Breast epithelium (tissue), 3 donors: ENCODE measurements at regions not wholly inside any gene's neighbourhood (a gene's known extent, or its start where the extent isn't known, plus 50 kb on each side); places are given as distances from the start of the nearest gene placed in this dataset.

Experiments used
- CTCF ChIP-seq, 3 donors: fragments of 450-650 bp; IDR thresholded peaks; one replicate each; pipeline ENCODE4 v1.5.1; 2016 to 2017; ENCODE audit warnings: antibody characterized with exemption in 3 of 3, mild to moderate bottlenecking in 3 of 3, moderate library complexity in 3 of 3
- POLR2A ChIP-seq: fragments of 450-650 bp; IDR thresholded peaks from one replicate; pipeline ENCODE4 v1.6.1; 2016; ENCODE audit warnings: antibody characterized with exemption, mild to moderate bottlenecking, moderate library complexity

- TF ChIP-seq CTCF (IDR thresholded peaks at IDR 0.05) (no peak), POLR2A (no peak)
Observed at GRCh38 chr15:36234743-36235142, 344.7 kb upstream of the CDIN1 start.
